HG03469 (cell line): ENCODE measurements at regions not wholly inside any gene's neighbourhood (a gene's known extent, or its start where the extent isn't known, plus 50 kb on each side); places are given as distances from the start of the nearest gene placed in this dataset.
"Not testable (repeated sequence)": the region's sequence is repeated elsewhere in the genome, so short reads cannot be mapped to it uniquely, and the experiment has no call there.

Experiments used
- ATAC-seq: cut with Tn5 transposase; IDR thresholded peaks from one replicate; pipeline ENCODE4 v1.9.1; 2021; ENCODE audit warnings: mild to moderate bottlenecking, moderate library complexity, moderate number of reproducible peaks; ENCODE audit not compliant: unreplicated experiment

GRCh38 chr7:69078997-69079769 lies 519.1 kb upstream of the AUTS2 start:
- no peak for ATAC-seq

GRCh38 chr7:69087281-69087680 lies 511.0 kb upstream of the AUTS2 start:
- ATAC-seq: not testable (repeated sequence)

- no peak for ATAC-seq
Measured at GRCh38 chr7:69088185-69088584, 510.1 kb upstream of the AUTS2 start.

GRCh38 chr7:69090936-69091335 lies 507.3 kb upstream of the AUTS2 start:
- no peak for ATAC-seq

GRCh38 chr7:69091521-69091920 lies 506.8 kb upstream of the AUTS2 start:
- ATAC-seq: no peak

GRCh38 chr7:69095127-69095526 lies 503.1 kb upstream of the AUTS2 start:
- no peak for ATAC-seq

GRCh38 chr7:69095649-69096048 lies 502.6 kb upstream of the AUTS2 start:
- no peak for ATAC-seq

- no peak for ATAC-seq
Measured at GRCh38 chr7:69104023-69104422, 494.3 kb upstream of the AUTS2 start.

- ATAC-seq: no peak
Measured at GRCh38 chr7:69105092-69105491, 493.2 kb upstream of the AUTS2 start.

GRCh38 chr7:69105981-69106380 lies 492.3 kb upstream of the AUTS2 start:
- ATAC-seq: no peak

GRCh38 chr7:69106449-69106848 lies 491.8 kb upstream of the AUTS2 start:
- ATAC-seq: not testable (repeated sequence)

GRCh38 chr7:69106946-69107345 lies 491.3 kb upstream of the AUTS2 start:
- not testable (repeated sequence) for ATAC-seq

- no peak for ATAC-seq
Measured at GRCh38 chr7:69108097-69108496, 490.2 kb upstream of the AUTS2 start.

GRCh38 chr7:69109246-69109645 lies 489.0 kb upstream of the AUTS2 start:
- no peak for ATAC-seq

- ATAC-seq: no peak
Measured at GRCh38 chr7:69109879-69110278, 488.4 kb upstream of the AUTS2 start.

GRCh38 chr7:69110450-69111050 lies 487.7 kb upstream of the AUTS2 start:
- ATAC-seq: no peak

- ATAC-seq: no peak
Measured at GRCh38 chr7:69114374-69114773, 483.9 kb upstream of the AUTS2 start.

- ATAC-seq: no peak
Measured at GRCh38 chr7:69115788-69116187, 482.5 kb upstream of the AUTS2 start.

GRCh38 chr7:69116196-69116595 lies 482.1 kb upstream of the AUTS2 start:
- ATAC-seq: not testable (repeated sequence)

- no peak for ATAC-seq
Measured at GRCh38 chr7:69122953-69123352, 475.3 kb upstream of the AUTS2 start.

GRCh38 chr7:69126896-69127479 lies 471.3 kb upstream of the AUTS2 start:
- no peak for ATAC-seq

GRCh38 chr7:69129524-69129923 lies 468.8 kb upstream of the AUTS2 start:
- ATAC-seq: no peak
